Smooth muscle cell (in vitro differentiated cells): ENCODE measurements at regions not wholly inside any gene's neighbourhood (a gene's known extent, or its start where the extent isn't known, plus 50 kb on each side); places are given as distances from the start of the nearest gene placed in this dataset.

Experiments
- DNase-seq: peaks from one replicate; lab custom pipeline; 2025; ENCODE audit not compliant: unreplicated experiment; lab: John Stamatoyannopoulos, UW
- H2AFZ ChIP-seq: fragments of 200-600 bp; sonication (generic); 2 replicates; pipeline ENCODE4 v1.6.0; 2016; ENCODE audit warnings: antibody characterized with exemption, low read depth, mild to moderate bottlenecking
- H3F3A ChIP-seq: fragments of 200-600 bp; sonication (generic); 2 replicates; pipeline ENCODE4 v1.6.0; 2017; ENCODE audit warnings: antibody characterized with exemption, low read depth
- H3K27ac ChIP-seq: fragments of 200-600 bp; sonication (generic); 2 replicates; pipeline ENCODE4 v1.5.1; 2016; ENCODE audit warnings: low read depth, mild to moderate bottlenecking
- H3K27me3 ChIP-seq: fragments of 200-600 bp; sonication (generic); 2 replicates; pipeline ENCODE4 v1.6.1; 2016; ENCODE audit warnings: low read depth, mild to moderate bottlenecking
- H3K36me3 ChIP-seq: fragments of 200-600 bp; sonication (generic); 2 replicates; pipeline ENCODE4 v1.5.1; 2016; ENCODE audit warnings: low read depth
- H3K4me1 ChIP-seq: fragments of 200-600 bp; sonication (generic); 2 replicates; pipeline ENCODE4 v1.5.1; 2016; ENCODE audit warnings: low read depth
- H3K4me2 ChIP-seq: fragments of 200-600 bp; sonication (generic); 2 replicates; pipeline ENCODE4 v1.6.0; 2016; ENCODE audit warnings: mild to moderate bottlenecking
- H3K4me3 ChIP-seq: fragments of 200-600 bp; sonication (generic); 2 replicates; pipeline ENCODE4 v1.5.1; 2016; ENCODE audit warnings: mild to moderate bottlenecking
- H3K79me2 ChIP-seq: fragments of 200-600 bp; sonication (generic); 2 replicates; pipeline ENCODE4 v1.6.0; 2016; ENCODE audit warnings: low read depth, mild to moderate bottlenecking
- H3K9ac ChIP-seq: fragments of 200-600 bp; sonication (generic); 2 replicates; pipeline ENCODE4 v1.6.0; 2016; ENCODE audit warnings: low read depth
- H3K9me3 ChIP-seq: fragments of 200-600 bp; sonication (generic); replicated peaks from 2 replicates; pipeline ENCODE4 v1.5.1; 2016; ENCODE audit warnings: low read depth
- H4K20me1 ChIP-seq: fragments of 200-600 bp; sonication (generic); 2 replicates; pipeline ENCODE4 v1.6.0; 2016; ENCODE audit warnings: low read depth
- CTCF ChIP-seq: fragments of 200-600 bp; sonication (generic); IDR thresholded peaks from 2 replicates; pipeline ENCODE4 v1.5.1; 2017; ENCODE audit warnings: borderline replicate concordance, mild to moderate bottlenecking, antibody characterized with exemption; ENCODE audit not compliant: insufficient read depth, poor library complexity, severe bottlenecking
- WGBS: methylation state at CpG from one replicate; pipeline ENCODE4 v1.1.7; 2016; ENCODE audit warnings: low lambda C conversion rate; 5-methylcytosine and 5-hydroxymethylcytosine counted together

GRCh38 chr4:13176741-13177142, 307.4 kb downstream of the RAB28 start:
- H3K4me3 ChIP-seq = no peak overlapping the region

GRCh38 chr4:13174926-13175325, 309.2 kb downstream of the RAB28 start:
- no peaks in the 10 kb centered on the region for H3K36me3 ChIP-seq
- no peak overlapping the region for H3K4me2 ChIP-seq
- no peaks in the 10 kb centered on the region for H4K20me1 ChIP-seq
- H3K4me3 ChIP-seq = no peak overlapping the region
- H3K79me2 ChIP-seq = no peaks in the 10 kb centered on the region
- WGBS = 96% methylated on average over 5 of the region's 5 CpGs
- TF ChIP-seq CTCF = no peak
- no peaks in the 10 kb centered on the region for H3K27me3 ChIP-seq
- no peak for DNase-seq
- H3K27ac ChIP-seq = no peak overlapping the region
- H3K9ac ChIP-seq = no peak overlapping the region
- no peaks in the 10 kb centered on the region for H3F3A ChIP-seq
- H3K9me3 ChIP-seq = no peaks in the 10 kb centered on the region
- H2AFZ ChIP-seq = no peak overlapping the region
- H3K4me1 ChIP-seq = no peaks in the 10 kb centered on the region

More at GRCh38 chr4:13176741-13177142, 307.4 kb downstream of the RAB28 start:
- no peak overlapping the region for H3K27ac ChIP-seq
- H3K9ac ChIP-seq = no peak overlapping the region
- H4K20me1 ChIP-seq = no peaks in the 10 kb centered on the region
- H3F3A ChIP-seq = no peaks in the 10 kb centered on the region
- no peaks in the 10 kb centered on the region for H3K4me1 ChIP-seq
- no peaks in the 10 kb centered on the region for H3K27me3 ChIP-seq
- no peak overlapping the region for H3K4me2 ChIP-seq
- no peaks in the 10 kb centered on the region for H3K9me3 ChIP-seq
- TF ChIP-seq CTCF = no peak
- no peaks in the 10 kb centered on the region for H3K36me3 ChIP-seq
- no peak for DNase-seq
- no peaks in the 10 kb centered on the region for H3K79me2 ChIP-seq
- 52% methylated on average over 5 of the region's 5 CpGs for WGBS
- H2AFZ ChIP-seq = no peak overlapping the region

GRCh38 chr4:13174001-13174400, 310.1 kb downstream of the RAB28 start:
- H4K20me1 ChIP-seq = no peaks in the 10 kb centered on the region
- 82% methylated on average over 6 of the region's 6 CpGs for WGBS
- no peak for DNase-seq
- H3K9me3 ChIP-seq = no peaks in the 10 kb centered on the region
- no peak overlapping the region for H3K4me3 ChIP-seq
- no peak overlapping the region for H2AFZ ChIP-seq
- H3K9ac ChIP-seq = no peak overlapping the region
- no peaks in the 10 kb centered on the region for H3F3A ChIP-seq
- no peaks in the 10 kb centered on the region for H3K4me1 ChIP-seq
- no peak overlapping the region for H3K27ac ChIP-seq
- TF ChIP-seq CTCF = no peak
- no peaks in the 10 kb centered on the region for H3K36me3 ChIP-seq
- no peaks in the 10 kb centered on the region for H3K27me3 ChIP-seq
- H3K79me2 ChIP-seq = no peaks in the 10 kb centered on the region
- H3K4me2 ChIP-seq = no peak overlapping the region

- H3F3A ChIP-seq = no peaks in the 10 kb centered on the region
- no peak for DNase-seq
- no peaks in the 10 kb centered on the region for H3K27me3 ChIP-seq
- no peaks in the 10 kb centered on the region for H3K9me3 ChIP-seq
- 91% methylated on average over 5 of the region's 5 CpGs for WGBS
- no peak overlapping the region for H3K27ac ChIP-seq
- TF ChIP-seq CTCF = no peak
- no peaks in the 10 kb centered on the region for H4K20me1 ChIP-seq
- no peaks in the 10 kb centered on the region for H3K36me3 ChIP-seq
- no peak overlapping the region for H3K4me2 ChIP-seq
- no peaks in the 10 kb centered on the region for H3K79me2 ChIP-seq
- no peak overlapping the region for H2AFZ ChIP-seq
- no peak overlapping the region for H3K4me3 ChIP-seq
- no peak overlapping the region for H3K9ac ChIP-seq
- no peaks in the 10 kb centered on the region for H3K4me1 ChIP-seq
Observed at GRCh38 chr4:13171292-13172057, 312.7 kb downstream of the RAB28 start.
